BE2C (cell line): ENCODE measurements at regions not wholly inside any gene's neighbourhood (a gene's known extent, or its start where the extent isn't known, plus 50 kb on each side); places are given as distances from the start of the nearest gene placed in this dataset.

Source experiments
- DNase-seq: peaks from one replicate; pipeline ENCODE4 v3.0.0-alpha.2; 2020
- H3K27me3 ChIP-seq: fragments of 250-450 bp; sonication (Bioruptor Pico); 2 replicates; pipeline ENCODE4 v1.5.1; 2020; ENCODE audit warnings: mild to moderate bottlenecking
- H3K36me3 ChIP-seq: fragments of 250-450 bp; sonication (Bioruptor Pico); 2 replicates; pipeline ENCODE4 v1.5.1; 2020; ENCODE audit warnings: mild to moderate bottlenecking
- H3K4me1 ChIP-seq: fragments of 250-450 bp; sonication (Bioruptor Pico); 2 replicates; pipeline ENCODE4 v1.5.1; 2020
- H3K4me3 ChIP-seq: 2 replicates; pipeline ENCODE4 v1.5.1; 2011; ENCODE audit warnings: low read depth, low read length
- H3K9me3 ChIP-seq: fragments of 250-450 bp; sonication (Bioruptor Pico); 2 replicates; pipeline ENCODE4 v1.5.1; 2020
- TF ChIP-seq, protein P1 (sequence below): IDR thresholded peaks from 2 replicates; pipeline ENCODE4 v1.5.1; 2012; ENCODE audit warnings: mild to moderate bottlenecking, low read depth, low read length

- no peaks in the 10 kb centered on the region for H3K36me3 ChIP-seq
- DNase-seq = no peak
- H3K4me3 ChIP-seq = no peak overlapping the region
- H3K4me1 ChIP-seq = no peaks in the 10 kb centered on the region
- no peaks in the 10 kb centered on the region for H3K9me3 ChIP-seq
- TF ChIP-seq, protein P1, sequence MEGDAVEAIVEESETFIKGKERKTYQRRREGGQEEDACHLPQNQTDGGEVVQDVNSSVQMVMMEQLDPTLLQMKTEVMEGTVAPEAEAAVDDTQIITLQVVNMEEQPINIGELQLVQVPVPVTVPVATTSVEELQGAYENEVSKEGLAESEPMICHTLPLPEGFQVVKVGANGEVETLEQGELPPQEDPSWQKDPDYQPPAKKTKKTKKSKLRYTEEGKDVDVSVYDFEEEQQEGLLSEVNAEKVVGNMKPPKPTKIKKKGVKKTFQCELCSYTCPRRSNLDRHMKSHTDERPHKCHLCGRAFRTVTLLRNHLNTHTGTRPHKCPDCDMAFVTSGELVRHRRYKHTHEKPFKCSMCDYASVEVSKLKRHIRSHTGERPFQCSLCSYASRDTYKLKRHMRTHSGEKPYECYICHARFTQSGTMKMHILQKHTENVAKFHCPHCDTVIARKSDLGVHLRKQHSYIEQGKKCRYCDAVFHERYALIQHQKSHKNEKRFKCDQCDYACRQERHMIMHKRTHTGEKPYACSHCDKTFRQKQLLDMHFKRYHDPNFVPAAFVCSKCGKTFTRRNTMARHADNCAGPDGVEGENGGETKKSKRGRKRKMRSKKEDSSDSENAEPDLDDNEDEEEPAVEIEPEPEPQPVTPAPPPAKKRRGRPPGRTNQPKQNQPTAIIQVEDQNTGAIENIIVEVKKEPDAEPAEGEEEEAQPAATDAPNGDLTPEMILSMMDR = no peak
- no peaks in the 10 kb centered on the region; the same call in 1 of the 2 replicates for H3K27me3 ChIP-seq
Measured at GRCh38 chr13:106032441-106032840, 503.0 kb downstream of the EFNB2 start.

DNA sequence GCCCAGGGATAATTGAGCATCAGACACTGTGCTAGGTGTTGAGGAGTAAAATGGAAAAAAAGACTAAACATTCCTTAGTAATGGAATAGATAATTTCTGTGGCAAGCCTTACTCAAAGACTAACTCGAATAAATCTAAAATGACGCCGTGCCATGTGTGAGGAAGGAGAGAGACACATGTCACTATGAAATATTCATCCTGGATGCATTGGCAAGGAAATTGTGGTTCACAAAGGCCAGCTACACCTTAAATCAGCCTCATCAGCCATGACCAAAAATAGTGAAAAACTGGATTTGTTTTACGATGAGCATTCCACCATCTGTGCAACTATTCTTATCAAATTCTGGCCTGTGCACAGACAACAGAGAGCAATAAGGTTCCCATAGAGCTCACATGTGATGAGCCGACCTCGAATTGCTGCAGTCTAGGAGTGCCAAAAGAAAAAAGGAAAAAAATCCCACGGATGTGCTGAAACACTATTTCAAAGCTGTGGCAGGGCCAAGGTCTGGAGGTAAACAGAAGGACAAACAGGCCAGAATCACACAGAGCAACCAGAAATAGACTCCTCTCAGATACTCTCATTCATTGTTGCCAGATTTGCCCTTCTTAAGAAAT, 505.7 kb downstream of the EFNB2 start:
- H3K9me3 ChIP-seq = no peaks in the 10 kb centered on the region
- H3K4me3 ChIP-seq = no peak overlapping the region
- H3K27me3 ChIP-seq = no peaks in the 10 kb centered on the region; the same call in 1 of the 2 replicates
- TF ChIP-seq, protein P1 = no peak
- no peaks in the 10 kb centered on the region for H3K36me3 ChIP-seq
- no peaks in the 10 kb centered on the region for H3K4me1 ChIP-seq
- no peak for DNase-seq

DNA sequence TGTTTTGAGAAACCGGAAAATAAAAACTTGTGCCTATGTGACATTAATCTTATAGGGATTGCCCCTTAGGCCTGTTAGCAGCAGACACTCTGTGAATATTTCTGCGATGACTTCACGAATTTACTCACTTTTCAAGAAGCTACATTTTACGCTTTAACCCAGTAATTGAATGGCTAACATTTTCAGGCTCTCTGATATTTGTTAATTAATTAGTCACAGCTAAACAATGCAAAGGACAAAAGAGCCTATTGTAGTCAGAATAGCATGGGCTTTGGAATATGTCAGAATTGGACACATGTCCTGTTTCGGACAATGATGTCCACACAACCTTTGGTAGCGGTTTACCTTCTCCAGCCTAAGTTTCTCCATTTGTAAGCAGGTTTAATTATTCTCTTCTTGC, 506.6 kb downstream of the EFNB2 start:
- DNase-seq = no peak
- Histone ChIP-seq H3K9me3 (no peaks in the 10 kb centered on the region), H3K27me3 (no peaks in the 10 kb centered on the region; the same call in 1 of the 2 replicates), H3K4me3 (no peak overlapping the region), H3K36me3 (no peaks in the 10 kb centered on the region), H3K4me1 (no peaks in the 10 kb centered on the region)
- TF ChIP-seq, protein P1 = no peak

- TF ChIP-seq, protein P1 = no peak
- Histone ChIP-seq H3K36me3 (no peaks in the 10 kb centered on the region), H3K4me3 (no peak overlapping the region), H3K9me3 (no peaks in the 10 kb centered on the region), H3K4me1 (no peaks in the 10 kb centered on the region), H3K27me3 (no peaks in the 10 kb centered on the region)
- no peak for DNase-seq
Measured at GRCh38 chr13:106011600-106011999, 523.9 kb downstream of the EFNB2 start.

GRCh38 chr13:106010836-106011235, 524.6 kb downstream of the EFNB2 start:
- no peaks in the 10 kb centered on the region for H3K27me3 ChIP-seq
- H3K4me3 ChIP-seq = no peak overlapping the region
- no peaks in the 10 kb centered on the region for H3K9me3 ChIP-seq
- no peaks in the 10 kb centered on the region for H3K4me1 ChIP-seq
- no peaks in the 10 kb centered on the region for H3K36me3 ChIP-seq
- TF ChIP-seq, protein P1 = no peak
- DNase-seq = no peak

GRCh38 chr13:106008540-106008939, 526.9 kb downstream of the EFNB2 start:
- TF ChIP-seq, protein P1 = no peak
- Histone ChIP-seq H3K27me3 (no peaks in the 10 kb centered on the region), H3K36me3 (no peaks in the 10 kb centered on the region), H3K9me3 (no peaks in the 10 kb centered on the region), H3K4me1 (no peaks in the 10 kb centered on the region), H3K4me3 (no peak overlapping the region)
- no peak for DNase-seq
